ENCODE measurements at regions not wholly inside any gene's neighbourhood (a gene's known extent, or its start where the extent isn't known, plus 50 kb on each side); places are given as distances from the start of the nearest gene placed in this dataset.

- H3K27ac ChIP-seq (ENCODE audit: low read depth, low read length), result no peak overlapping the region
- no peak for TF ChIP-seq CTCF (IDR thresholded peaks at IDR 0.05; ENCODE audit: insufficient read depth, low read length, poor library complexity, severe bottlenecking)
- TF ChIP-seq EZH2phosphoT487 (conservative IDR thresholded peaks at IDR 0.05; ENCODE audit: low read length), result no peak
- no peaks in the 10 kb centered on the region for H3K36me3 ChIP-seq (ENCODE audit: low read length)
- no peaks in the 10 kb centered on the region for H3K9me2 ChIP-seq (replicated peaks; ENCODE audit: insufficient read depth, low read length)
- 0 out of 2 replicates have a peak, but pooled peaks cover 6% of the 10 kb centered on the region for H3K9me3 ChIP-seq (ENCODE audit: insufficient read depth, low read length)
- H3K9ac ChIP-seq (ENCODE audit: low read length), result no peak overlapping the region
- H3K4me3 ChIP-seq (ENCODE audit: insufficient read depth, low read length, poor library complexity, severe bottlenecking), result no peak overlapping the region
- no peaks in the 10 kb centered on the region for H3K79me2 ChIP-seq (ENCODE audit: insufficient read depth, low read length)
- H3K27me3 ChIP-seq (ENCODE audit: low read length), result no peaks in the 10 kb centered on the region
- no peak overlapping the region for H3K4me2 ChIP-seq (ENCODE audit: low read depth, low read length, poor library complexity, severe bottlenecking)
- no peaks in the 10 kb centered on the region for H3F3A ChIP-seq (ENCODE audit: insufficient read depth)
- H4K20me1 ChIP-seq (ENCODE audit: low read depth, low read length), result no peaks in the 10 kb centered on the region
- no peak overlapping the region for H2AFZ ChIP-seq (ENCODE audit: low read depth, low read length, severe bottlenecking)
Observed at GRCh38 chr18:66674286-66674685, 70.4 kb upstream of the CDH19 start.

GRCh38 chr18:66668706-66669105 is 64.8 kb upstream of the CDH19 start:
- Histone ChIP-seq H3K9me2 (replicated peaks; ENCODE audit: insufficient read depth, low read length) (no peaks in the 10 kb centered on the region), H3K4me2 (ENCODE audit: low read depth, low read length, poor library complexity, severe bottlenecking) (no peak overlapping the region), H2AFZ (ENCODE audit: low read depth, low read length, severe bottlenecking) (no peak overlapping the region), H3K36me3 (ENCODE audit: low read length) (no peaks in the 10 kb centered on the region), H4K20me1 (ENCODE audit: low read depth, low read length) (no peaks in the 10 kb centered on the region), H3F3A (ENCODE audit: insufficient read depth) (no peaks in the 10 kb centered on the region), H3K9me3 (ENCODE audit: insufficient read depth, low read length) (no peaks in the 10 kb centered on the region; the same call in 1 of the 2 replicates), H3K79me2 (ENCODE audit: insufficient read depth, low read length) (no peaks in the 10 kb centered on the region), H3K9ac (ENCODE audit: low read length) (no peak overlapping the region), H3K27ac (ENCODE audit: low read depth, low read length) (no peak overlapping the region), H3K4me3 (ENCODE audit: insufficient read depth, low read length, poor library complexity, severe bottlenecking) (no peak overlapping the region), H3K27me3 (ENCODE audit: low read length) (no peaks in the 10 kb centered on the region)
- no peak for TF ChIP-seq EZH2phosphoT487 (conservative IDR thresholded peaks at IDR 0.05; ENCODE audit: low read length)
- TF ChIP-seq CTCF (IDR thresholded peaks at IDR 0.05; ENCODE audit: insufficient read depth, low read length, poor library complexity, severe bottlenecking), result no peak

GRCh38 chr18:66662632-66663031 is 58.7 kb upstream of the CDH19 start:
- Histone ChIP-seq H3K9ac (ENCODE audit: low read length) (no peak overlapping the region), H3K79me2 (ENCODE audit: insufficient read depth, low read length) (no peaks in the 10 kb centered on the region), H3K9me3 (ENCODE audit: insufficient read depth, low read length) (no peaks in the 10 kb centered on the region; the same call in 1 of the 2 replicates), H3F3A (ENCODE audit: insufficient read depth) (no peaks in the 10 kb centered on the region), H3K9me2 (replicated peaks; ENCODE audit: insufficient read depth, low read length) (no peaks in the 10 kb centered on the region), H2AFZ (ENCODE audit: low read depth, low read length, severe bottlenecking) (no peak overlapping the region), H3K36me3 (ENCODE audit: low read length) (no peaks in the 10 kb centered on the region), H3K27ac (ENCODE audit: low read depth, low read length) (no peak overlapping the region), H4K20me1 (ENCODE audit: low read depth, low read length) (no peaks in the 10 kb centered on the region), H3K4me3 (ENCODE audit: insufficient read depth, low read length, poor library complexity, severe bottlenecking) (no peak overlapping the region), H3K4me2 (ENCODE audit: low read depth, low read length, poor library complexity, severe bottlenecking) (no peak overlapping the region), H3K27me3 (ENCODE audit: low read length) (no peaks in the 10 kb centered on the region)
- TF ChIP-seq EZH2phosphoT487 (conservative IDR thresholded peaks at IDR 0.05; ENCODE audit: low read length), result no peak
- TF ChIP-seq CTCF (IDR thresholded peaks at IDR 0.05; ENCODE audit: insufficient read depth, low read length, poor library complexity, severe bottlenecking), result no peak

All from SU-DHL-6 (cell line).